Tibial nerve (tissue), 4 donors: ENCODE measurements at regions not wholly inside any gene's neighbourhood (a gene's known extent, or its start where the extent isn't known, plus 50 kb on each side); places are given as distances from the start of the nearest gene placed in this dataset.

Source experiments
- EP300 ChIP-seq, 2 donors: sonication (generic); formaldehyde crosslinking; IDR thresholded peaks; one replicate each; pipeline ENCODE4 v1.6.1; 2017; ENCODE audit warnings: antibody characterized with exemption in 2 of 2, mild to moderate bottlenecking in 1 of 2
- POLR2A ChIP-seq, 2 donors: fragments of 450-650 bp; IDR thresholded peaks; one replicate each; pipeline ENCODE4 v1.6.1; 2017; ENCODE audit warnings: antibody characterized with exemption in 2 of 2, mild to moderate bottlenecking in 2 of 2, moderate library complexity in 2 of 2
- TF ChIP-seq, protein P1 (sequence below), 5 experiments: fragments of 200-600 bp in 3 of 5; fragments of 450-650 bp in 2 of 5; sonication (generic) in 3 of 5; IDR thresholded peaks; one replicate each; pipeline ENCODE4 v1.5.1; 2016 to 2019; ENCODE audit warnings: antibody characterized with exemption in 5 of 5, mild to moderate bottlenecking in 3 of 5, moderate library complexity in 2 of 5

- TF ChIP-seq POLR2A (IDR thresholded peaks at IDR 0.05) (no peak), EP300 (IDR thresholded peaks at IDR 0.05) (no peak)
- TF ChIP-seq, protein P1, sequence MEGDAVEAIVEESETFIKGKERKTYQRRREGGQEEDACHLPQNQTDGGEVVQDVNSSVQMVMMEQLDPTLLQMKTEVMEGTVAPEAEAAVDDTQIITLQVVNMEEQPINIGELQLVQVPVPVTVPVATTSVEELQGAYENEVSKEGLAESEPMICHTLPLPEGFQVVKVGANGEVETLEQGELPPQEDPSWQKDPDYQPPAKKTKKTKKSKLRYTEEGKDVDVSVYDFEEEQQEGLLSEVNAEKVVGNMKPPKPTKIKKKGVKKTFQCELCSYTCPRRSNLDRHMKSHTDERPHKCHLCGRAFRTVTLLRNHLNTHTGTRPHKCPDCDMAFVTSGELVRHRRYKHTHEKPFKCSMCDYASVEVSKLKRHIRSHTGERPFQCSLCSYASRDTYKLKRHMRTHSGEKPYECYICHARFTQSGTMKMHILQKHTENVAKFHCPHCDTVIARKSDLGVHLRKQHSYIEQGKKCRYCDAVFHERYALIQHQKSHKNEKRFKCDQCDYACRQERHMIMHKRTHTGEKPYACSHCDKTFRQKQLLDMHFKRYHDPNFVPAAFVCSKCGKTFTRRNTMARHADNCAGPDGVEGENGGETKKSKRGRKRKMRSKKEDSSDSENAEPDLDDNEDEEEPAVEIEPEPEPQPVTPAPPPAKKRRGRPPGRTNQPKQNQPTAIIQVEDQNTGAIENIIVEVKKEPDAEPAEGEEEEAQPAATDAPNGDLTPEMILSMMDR (IDR thresholded peaks at IDR 0.05): no peak
Observed at GRCh38 chrX:128543114-128543513, 490.9 kb upstream of the ACTRT1 start.
